Ascending aorta (tissue), 2 donors: ENCODE measurements at regions not wholly inside any gene's neighbourhood (a gene's known extent, or its start where the extent isn't known, plus 50 kb on each side); places are given as distances from the start of the nearest gene placed in this dataset.

Experiments
- DNase-seq, 2 donors: peaks; one replicate each; pipeline ENCODE4 v3.0.0-alpha.2; 2019; ENCODE audit warnings: low spot score in 2 of 2
- H3K27ac ChIP-seq, 2 donors: fragments of 200-600 bp; sonication (generic); one replicate each; pipeline ENCODE4 v1.5.1; 2016 to 2017; ENCODE audit warnings: mild to moderate bottlenecking in 1 of 2
- H3K27me3 ChIP-seq: fragments of 200-600 bp; sonication (generic); one replicate; pipeline ENCODE4 v1.5.1; 2017
- H3K36me3 ChIP-seq, 2 donors: fragments of 200-600 bp; sonication (generic); one replicate each; pipeline ENCODE4 v1.5.1; 2016
- H3K4me1 ChIP-seq, 2 donors: fragments of 200-600 bp; sonication (generic); one replicate each; pipeline ENCODE4 v1.5.1; 2016 to 2017; ENCODE audit warnings: mild to moderate bottlenecking in 1 of 2
- H3K4me3 ChIP-seq, 2 donors: fragments of 200-600 bp; sonication (generic); one replicate each; pipeline ENCODE4 v1.5.1; 2016 to 2017; ENCODE audit warnings: mild to moderate bottlenecking in 1 of 2
- H3K9me3 ChIP-seq, 2 donors: fragments of 200-600 bp; sonication (generic); one replicate each; pipeline ENCODE4 v1.5.1; 2016
- intact Hi-C: fragments of 100-400 bp; cut with DNase I; formaldehyde crosslinking; loops from one replicate; pipeline ENCODE4 v1.15.1; 2023
- TF ChIP-seq, protein P1 (sequence below), 3 experiments: fragments of 200-600 bp in 2 of 3; fragments of 450-650 bp in 1 of 3; sonication (generic) in 2 of 3; IDR thresholded peaks; one replicate each; pipeline ENCODE4 v1.5.1; 2016 to 2019; ENCODE audit warnings: antibody characterized with exemption in 3 of 3, mild to moderate bottlenecking in 1 of 3, moderate library complexity in 1 of 3

DNA sequence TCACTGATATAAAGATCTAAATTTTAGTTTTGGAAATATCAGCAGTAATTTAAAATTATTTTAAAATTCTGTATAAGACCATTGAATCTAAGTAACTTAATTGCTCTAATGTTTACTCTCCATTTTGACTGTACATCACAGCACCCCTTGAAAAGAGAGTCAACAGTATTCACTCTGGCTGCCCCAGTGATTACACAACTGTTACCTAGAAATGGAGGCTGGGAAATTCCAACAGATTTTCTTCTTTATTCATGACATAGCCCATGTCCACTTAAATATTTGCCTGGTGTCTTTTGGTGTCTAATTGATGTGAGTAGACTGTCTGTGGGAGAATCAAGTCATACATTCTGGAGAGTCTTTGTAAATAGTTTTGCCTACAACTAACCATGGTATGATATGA is 301.8 kb upstream of the CDH6 start:
- Histone ChIP-seq H3K4me1 (no peaks in the 10 kb centered on the region), H3K27ac (no peak overlapping the region), H3K9me3 (no peaks in the 10 kb centered on the region), H3K27me3 (no peaks in the 10 kb centered on the region), H3K36me3 (no peaks in the 10 kb centered on the region), H3K4me3 (no peak overlapping the region)
- intact Hi-C loops = no loop called here
- no peak for DNase-seq
- TF ChIP-seq, protein P1, sequence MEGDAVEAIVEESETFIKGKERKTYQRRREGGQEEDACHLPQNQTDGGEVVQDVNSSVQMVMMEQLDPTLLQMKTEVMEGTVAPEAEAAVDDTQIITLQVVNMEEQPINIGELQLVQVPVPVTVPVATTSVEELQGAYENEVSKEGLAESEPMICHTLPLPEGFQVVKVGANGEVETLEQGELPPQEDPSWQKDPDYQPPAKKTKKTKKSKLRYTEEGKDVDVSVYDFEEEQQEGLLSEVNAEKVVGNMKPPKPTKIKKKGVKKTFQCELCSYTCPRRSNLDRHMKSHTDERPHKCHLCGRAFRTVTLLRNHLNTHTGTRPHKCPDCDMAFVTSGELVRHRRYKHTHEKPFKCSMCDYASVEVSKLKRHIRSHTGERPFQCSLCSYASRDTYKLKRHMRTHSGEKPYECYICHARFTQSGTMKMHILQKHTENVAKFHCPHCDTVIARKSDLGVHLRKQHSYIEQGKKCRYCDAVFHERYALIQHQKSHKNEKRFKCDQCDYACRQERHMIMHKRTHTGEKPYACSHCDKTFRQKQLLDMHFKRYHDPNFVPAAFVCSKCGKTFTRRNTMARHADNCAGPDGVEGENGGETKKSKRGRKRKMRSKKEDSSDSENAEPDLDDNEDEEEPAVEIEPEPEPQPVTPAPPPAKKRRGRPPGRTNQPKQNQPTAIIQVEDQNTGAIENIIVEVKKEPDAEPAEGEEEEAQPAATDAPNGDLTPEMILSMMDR (IDR thresholded peaks at IDR 0.05) = no peak

DNA sequence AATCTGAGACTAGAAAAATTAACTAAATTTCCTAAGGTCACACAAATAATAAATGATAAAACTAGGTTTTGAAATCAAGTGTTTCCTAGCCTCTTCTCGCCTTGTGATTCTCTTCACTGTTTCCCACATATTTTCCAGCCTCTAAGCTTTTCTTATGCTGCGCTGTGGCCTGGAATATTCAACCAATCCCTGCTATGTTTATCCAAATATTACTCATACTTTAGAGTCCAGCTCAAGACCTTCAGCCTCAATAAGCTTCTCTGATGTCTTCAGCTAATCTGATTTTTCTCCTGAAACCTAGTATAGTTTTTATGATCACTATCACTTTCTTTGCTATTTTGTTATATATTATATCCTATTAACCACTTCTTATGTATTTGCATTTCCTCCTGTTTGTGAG is 303.1 kb upstream of the CDH6 start:
- no peak overlapping the region for H3K4me3 ChIP-seq
- H3K27me3 ChIP-seq = no peaks in the 10 kb centered on the region
- TF ChIP-seq, protein P1 (IDR thresholded peaks at IDR 0.05) = no peak
- intact Hi-C loops = no loop called here
- no peak overlapping the region for H3K27ac ChIP-seq
- no peaks in the 10 kb centered on the region for H3K9me3 ChIP-seq
- H3K4me1 ChIP-seq = no peaks in the 10 kb centered on the region
- no peaks in the 10 kb centered on the region for H3K36me3 ChIP-seq
- no peak for DNase-seq

GRCh38 chr5:30880514-30880913 is 313.0 kb upstream of the CDH6 start:
- TF ChIP-seq, protein P1 (IDR thresholded peaks at IDR 0.05) = no peak
- H3K27me3 ChIP-seq = no peaks in the 10 kb centered on the region

GRCh38 chr5:30879887-30880286 is 313.6 kb upstream of the CDH6 start:
- TF ChIP-seq, protein P1 (IDR thresholded peaks at IDR 0.05) = no peak
- H3K27ac ChIP-seq = no peak overlapping the region
- intact Hi-C loops = no loop called here
- no peaks in the 10 kb centered on the region for H3K4me1 ChIP-seq
- H3K36me3 ChIP-seq = no peaks in the 10 kb centered on the region
- H3K4me3 ChIP-seq = no peak overlapping the region
- H3K27me3 ChIP-seq = no peaks in the 10 kb centered on the region
- no peak for DNase-seq
- H3K9me3 ChIP-seq = no peaks in the 10 kb centered on the region

More at GRCh38 chr5:30880514-30880913, 313.0 kb upstream of the CDH6 start:
- Histone ChIP-seq H3K27ac (no peak overlapping the region), H3K4me1 (no peaks in the 10 kb centered on the region), H3K4me3 (no peak overlapping the region), H3K9me3 (no peaks in the 10 kb centered on the region), H3K36me3 (no peaks in the 10 kb centered on the region)
- intact Hi-C loops = no loop called here
- no peak for DNase-seq

DNA sequence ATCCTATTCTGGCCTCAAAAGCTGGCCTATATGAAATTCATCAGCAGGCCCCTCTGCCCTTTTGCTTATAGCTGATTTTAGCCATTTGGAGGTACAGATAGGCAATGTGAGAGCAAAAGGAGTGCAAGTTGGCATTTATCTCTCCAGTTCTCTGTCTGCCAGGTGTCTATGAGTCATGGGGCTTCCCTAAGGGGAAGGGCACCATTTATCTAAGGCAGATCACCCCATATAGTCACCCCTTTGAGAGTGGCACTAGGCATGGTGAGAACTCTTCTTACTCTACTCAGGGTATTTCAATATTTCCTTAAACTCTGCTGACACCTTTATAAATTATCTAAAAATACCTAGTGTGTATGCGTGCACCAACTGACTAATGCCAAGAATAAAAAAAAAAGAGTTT is 314.7 kb upstream of the CDH6 start:
- no peak for DNase-seq
- H3K27ac ChIP-seq = no peak overlapping the region
- TF ChIP-seq, protein P1 (IDR thresholded peaks at IDR 0.05) = no peak

GRCh38 chr5:30878296-30878695 is 315.2 kb upstream of the CDH6 start:
- Histone ChIP-seq H3K9me3 (no peaks in the 10 kb centered on the region), H3K4me1 (no peaks in the 10 kb centered on the region), H3K36me3 (no peaks in the 10 kb centered on the region), H3K27me3 (no peaks in the 10 kb centered on the region), H3K27ac (no peak overlapping the region), H3K4me3 (no peak overlapping the region)
- TF ChIP-seq, protein P1 (IDR thresholded peaks at IDR 0.05) = no peak
- intact Hi-C loops = no loop called here
- no peak for DNase-seq

More for the DNA sequence above, 314.7 kb upstream of the CDH6 start:
- Histone ChIP-seq H3K36me3 (no peaks in the 10 kb centered on the region), H3K27me3 (no peaks in the 10 kb centered on the region), H3K4me3 (no peak overlapping the region), H3K9me3 (no peaks in the 10 kb centered on the region), H3K4me1 (no peaks in the 10 kb centered on the region)
- intact Hi-C loops = no loop called here
